Stimulated activated CD4-positive, alpha-beta T cell treated with anti-CD3 and anti-CD28 coated beads, Interleukin-4, amount 100 ng/mL, for 48 hours (primary cell): ENCODE measurements at regions not wholly inside any gene's neighbourhood (a gene's known extent, or its start where the extent isn't known, plus 50 kb on each side); places are given as distances from the start of the nearest gene placed in this dataset.
"Not testable (repeated sequence)": the region's sequence is repeated elsewhere in the genome, so short reads cannot be mapped to it uniquely, and the experiment has no call there.

ENCODE experiments used
- DNase-seq, 2 donors: peaks; one replicate each; pipeline ENCODE4 v3.0.0-alpha.2; 2020; ENCODE audit warnings: low read depth in 2 of 2

DNA sequence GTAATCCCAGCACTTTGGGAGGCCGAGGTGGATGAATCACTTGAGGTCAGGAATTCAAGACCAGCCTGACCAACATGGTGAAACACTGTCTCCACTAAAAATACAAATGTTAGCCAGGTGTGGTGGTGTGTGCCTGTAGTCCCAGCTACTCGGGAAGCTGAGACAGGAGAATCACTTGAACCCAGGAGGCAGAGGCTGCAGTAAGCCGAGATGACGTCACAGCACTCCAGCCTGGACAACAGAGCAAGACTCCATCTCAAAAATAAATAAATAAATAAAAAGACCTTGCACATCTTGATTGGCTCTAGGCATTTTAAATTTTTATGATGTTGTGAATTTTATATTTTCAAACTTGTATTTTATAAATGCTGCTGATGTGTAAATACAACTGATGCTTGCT, 141.7 kb downstream of the ARRDC3 start:
- not testable (repeated sequence) for DNase-seq

DNA sequence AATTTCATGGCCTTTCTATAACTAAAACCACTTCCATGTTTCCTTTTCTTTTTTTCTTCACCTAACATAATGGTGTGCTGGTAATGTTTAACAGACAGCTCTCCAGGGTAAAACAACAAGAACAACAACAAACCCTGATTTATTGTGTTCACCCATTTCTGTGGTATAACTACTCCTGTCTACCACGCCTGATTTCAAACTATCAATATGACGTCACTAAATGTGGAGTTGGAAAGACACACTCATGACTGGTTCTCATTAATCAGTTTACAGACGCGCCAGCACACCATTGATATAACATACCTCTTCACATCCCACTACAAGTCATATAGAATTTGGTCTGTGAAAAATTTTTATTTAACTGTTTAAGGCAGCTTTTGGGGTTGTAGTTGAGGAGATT, 142.9 kb downstream of the ARRDC3 start:
- DNase-seq = no peak

DNA sequence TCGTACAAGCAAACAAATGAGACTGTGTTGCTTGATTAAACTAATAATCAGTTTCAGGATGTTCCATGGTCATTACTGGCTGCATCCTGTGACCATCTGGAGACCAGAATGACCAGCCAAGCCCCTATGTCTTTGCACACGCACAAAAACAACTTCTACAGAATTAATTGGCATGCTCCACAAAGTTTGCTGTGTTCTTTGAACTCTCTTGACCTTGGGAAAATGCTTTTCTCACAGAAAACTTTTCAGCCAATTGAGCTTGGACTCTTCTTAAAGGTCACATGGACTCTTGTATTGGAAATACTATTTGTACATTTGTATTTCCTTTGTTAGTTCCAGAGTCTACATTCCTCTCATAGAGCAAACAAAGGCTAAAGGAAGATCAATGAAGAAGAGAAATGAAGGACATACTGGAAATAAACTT, 147.8 kb downstream of the ARRDC3 start:
- no peak for DNase-seq

DNA sequence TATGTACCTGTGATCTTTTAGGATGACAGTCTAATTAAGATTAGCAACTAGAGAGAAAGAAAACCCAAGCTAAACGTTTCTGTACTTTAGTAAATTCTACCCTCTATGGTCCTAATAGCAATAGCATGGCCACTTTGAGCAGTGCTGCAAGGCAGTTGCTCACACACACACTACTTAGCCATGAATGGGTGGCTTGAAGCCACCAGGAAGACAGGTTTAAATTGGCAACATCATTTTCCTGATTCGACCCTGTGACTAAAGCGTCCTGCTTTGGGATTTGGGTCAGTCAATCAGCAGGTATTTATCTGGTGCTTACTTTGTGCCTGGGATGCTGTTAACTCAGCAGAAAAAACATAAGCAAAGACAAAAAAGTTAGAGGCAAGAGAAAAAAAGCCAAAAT, 150.6 kb downstream of the ARRDC3 start:
- DNase-seq = no peak

DNA sequence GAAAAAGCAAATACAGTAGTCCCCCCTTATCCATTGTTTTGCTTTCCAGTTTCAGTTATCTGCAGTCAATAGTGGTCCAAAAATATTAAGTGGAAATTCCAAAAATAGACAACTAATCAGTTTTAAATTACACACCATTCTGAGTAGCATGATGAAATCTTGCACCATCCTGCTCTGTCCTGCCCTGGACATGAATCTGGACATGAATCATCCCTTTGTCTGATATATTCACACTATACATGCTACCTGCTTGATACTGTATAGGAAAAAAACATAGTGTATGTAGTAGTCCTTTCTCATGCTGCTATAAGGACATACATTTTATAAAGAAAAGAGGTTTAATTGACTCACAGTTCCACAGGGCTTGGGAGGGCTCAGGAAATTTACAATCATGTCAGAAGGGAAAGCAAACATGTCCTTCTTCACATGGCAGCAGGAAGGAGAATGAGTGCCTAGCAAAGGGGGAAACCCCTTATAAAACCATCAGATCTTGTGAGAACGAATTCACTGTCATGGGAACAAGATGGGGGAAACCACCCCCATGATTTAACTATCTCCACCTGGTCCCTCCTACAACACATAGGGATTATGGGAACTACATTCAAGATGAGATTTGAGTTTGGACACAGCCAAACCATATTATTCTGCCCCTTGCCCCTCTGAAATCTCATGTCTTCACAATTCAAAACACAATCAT, 153.9 kb downstream of the ARRDC3 start:
- no peak for DNase-seq

DNA sequence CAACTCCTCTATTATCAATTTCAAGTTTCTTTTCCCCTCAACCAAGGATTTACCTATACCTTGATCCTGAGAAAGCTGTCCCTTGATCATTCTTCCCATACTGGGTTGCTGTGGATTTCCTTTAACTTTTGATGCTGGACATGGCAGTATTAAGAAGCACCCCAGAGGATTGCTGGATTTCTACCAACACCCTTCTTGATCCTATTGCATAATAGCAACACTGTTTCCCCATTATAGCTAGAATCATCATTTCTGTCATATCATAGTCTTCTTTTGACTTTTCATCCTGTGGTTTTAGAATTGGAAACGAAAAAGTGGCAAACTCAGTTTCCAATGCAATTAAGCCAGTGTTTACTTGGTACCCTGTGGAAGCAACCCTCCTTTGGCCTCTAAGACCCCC, 154.9 kb downstream of the ARRDC3 start:
- no peak for DNase-seq

DNA sequence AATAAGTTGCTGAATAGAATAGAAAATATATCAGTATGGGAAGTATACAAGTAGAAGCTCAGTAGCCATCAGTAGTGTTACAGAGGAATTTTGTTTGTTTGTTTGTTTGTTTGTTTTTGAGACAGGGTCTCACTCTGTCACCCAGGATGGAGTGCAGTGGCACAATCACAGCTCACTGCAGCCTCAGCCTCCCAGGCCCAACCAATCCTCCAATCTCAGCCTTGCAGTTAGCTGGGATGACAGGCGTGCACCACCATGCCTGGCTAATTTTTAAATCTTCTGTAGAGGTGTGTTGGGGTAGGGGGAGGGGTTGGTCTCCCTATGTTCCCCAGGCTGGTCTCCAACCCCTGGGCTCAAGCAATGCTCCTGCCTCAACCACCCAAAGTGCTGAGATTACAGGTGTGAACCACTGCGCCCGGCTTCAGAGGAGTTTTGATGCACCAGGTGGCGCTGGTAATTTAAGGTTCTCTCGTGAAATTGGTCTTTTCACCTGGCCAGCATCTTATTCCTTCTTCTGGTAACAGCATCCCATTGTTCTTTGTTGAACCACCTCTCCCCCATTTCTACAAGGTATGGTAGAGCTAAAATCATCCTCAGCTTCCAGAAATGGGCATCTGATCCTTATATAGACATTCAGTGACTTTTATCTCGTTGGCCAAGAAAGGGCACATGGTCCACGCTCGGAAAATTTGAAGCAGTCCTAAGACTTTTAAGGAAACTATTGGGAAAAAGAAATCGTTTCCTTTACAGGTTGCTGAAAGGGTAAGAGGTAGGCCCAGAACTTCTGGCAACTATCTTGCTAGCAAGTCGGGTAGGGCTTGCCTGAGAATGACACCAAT, 157.1 kb downstream of the ARRDC3 start:
- DNase-seq = peak; percentile 40 to 46

DNA sequence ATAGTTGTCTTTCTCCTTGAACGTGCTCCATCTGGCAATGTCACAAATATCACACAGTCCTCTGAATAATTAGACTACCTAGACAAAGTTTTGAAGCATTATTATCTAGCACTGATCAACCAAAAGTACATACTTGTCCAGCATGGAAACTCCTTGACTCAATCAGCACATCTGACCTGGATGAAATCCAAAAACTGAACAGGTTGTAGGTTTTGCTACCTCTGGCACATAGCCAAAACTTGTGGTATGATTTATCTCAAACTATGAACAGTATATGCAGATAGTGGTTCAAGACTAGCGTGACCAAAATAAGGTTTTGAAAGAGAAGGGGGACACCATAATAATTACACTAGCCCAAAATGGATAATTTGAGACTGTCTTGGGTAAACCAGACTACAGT, 158.1 kb downstream of the ARRDC3 start:
- no peak for DNase-seq

DNA sequence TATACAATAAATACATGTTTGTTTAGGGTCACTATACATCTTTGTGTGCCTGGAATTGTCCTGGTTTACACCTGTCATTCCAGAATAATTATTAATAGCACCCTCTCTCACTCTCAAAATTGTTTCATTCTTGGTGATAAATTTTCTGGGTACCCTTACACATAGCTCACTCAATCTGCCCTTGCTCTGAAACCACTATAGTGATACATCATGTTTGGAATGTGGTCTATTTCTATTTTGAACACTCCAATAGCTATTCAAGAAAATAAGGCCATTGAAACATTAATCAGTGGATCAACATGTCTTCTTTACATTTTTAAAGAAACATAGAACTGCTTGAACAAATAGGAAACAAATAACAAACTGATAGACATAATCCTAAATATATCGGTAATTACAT, 158.7 kb downstream of the ARRDC3 start:
- DNase-seq = no peak

DNA sequence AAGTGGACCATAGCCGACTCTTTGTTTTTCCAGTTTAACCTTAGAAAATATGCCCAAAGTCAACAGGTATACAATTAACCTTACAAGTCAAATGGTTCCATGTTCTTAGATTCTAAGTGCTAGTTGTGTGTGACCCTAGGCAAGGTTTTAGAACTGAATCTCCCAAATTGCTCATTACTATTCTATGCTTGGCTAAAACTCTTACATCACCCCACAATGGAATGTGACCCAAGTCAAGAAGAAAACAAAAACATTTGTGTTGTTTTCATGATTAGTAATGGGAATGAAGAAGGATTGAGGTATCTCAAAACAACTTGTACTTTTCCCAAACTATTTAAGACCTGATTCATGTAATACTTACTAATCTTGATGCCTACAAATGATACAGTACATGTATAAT, 159.2 kb downstream of the ARRDC3 start:
- DNase-seq = no peak

DNA sequence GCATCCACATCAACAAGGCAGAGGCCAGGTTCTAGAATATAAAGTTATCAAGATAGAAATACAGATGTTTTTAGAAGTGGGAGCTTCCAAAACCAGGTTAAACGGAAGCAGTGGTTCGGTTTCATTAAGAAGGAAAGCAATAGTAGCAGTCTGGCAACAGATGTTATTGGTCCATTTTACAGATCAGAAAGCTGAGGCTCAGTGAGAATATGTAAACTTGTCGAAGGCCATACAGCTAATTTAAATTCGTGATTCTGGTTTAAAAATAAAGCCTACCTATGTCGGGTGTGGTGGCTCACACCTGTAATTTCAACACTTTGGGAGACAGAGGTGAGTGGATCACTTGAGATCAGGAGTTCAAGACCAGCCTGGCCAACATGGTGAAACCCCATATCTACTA, 160.6 kb downstream of the ARRDC3 start:
- DNase-seq = no peak

DNA sequence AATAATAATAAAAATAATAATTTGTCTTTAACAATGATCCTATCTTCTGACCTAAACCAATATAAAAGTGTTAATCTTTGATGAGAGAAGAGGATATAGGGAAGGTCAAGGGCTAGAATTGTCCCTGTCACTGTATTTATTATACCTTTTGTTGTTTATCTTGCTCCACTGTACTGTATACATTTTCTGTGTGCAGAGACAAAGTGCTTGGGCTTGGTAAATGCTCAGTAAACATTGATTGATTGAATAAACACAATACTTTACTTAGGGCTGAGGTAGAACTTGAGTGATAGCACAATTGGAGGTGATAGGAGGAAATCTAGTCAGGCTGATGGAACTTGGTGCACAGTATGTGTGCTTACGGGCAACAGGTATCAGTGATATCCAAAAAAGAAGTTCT, 161.2 kb downstream of the ARRDC3 start:
- no peak for DNase-seq

DNA sequence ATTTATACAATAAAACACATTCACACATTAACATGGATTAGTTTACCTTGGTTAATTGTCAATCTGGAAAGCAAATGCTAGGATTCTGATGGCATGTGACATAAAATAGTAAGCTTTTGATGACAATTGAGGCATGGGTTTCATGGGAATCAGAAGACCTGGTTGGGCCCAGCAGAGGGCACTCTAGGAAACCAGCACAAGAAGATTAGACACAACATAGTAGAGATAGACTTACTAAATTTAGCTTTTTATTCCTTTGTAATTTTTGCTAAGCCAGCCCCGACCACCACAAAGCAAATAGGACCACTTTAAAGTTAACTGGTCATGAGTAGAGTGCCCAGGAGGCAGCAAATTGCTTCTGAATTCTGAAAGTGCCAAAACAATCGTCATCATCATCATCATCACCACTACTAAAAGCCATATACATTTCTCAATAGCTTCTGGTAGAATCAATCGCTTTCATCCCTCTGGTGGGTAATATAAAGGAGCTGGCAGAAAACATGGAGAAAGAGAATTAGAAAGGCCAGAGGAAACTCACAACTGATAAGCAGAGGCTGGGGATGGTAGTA, 163.2 kb downstream of the ARRDC3 start:
- peak in 1 of 2 donors; percentile 12 for DNase-seq

DNA sequence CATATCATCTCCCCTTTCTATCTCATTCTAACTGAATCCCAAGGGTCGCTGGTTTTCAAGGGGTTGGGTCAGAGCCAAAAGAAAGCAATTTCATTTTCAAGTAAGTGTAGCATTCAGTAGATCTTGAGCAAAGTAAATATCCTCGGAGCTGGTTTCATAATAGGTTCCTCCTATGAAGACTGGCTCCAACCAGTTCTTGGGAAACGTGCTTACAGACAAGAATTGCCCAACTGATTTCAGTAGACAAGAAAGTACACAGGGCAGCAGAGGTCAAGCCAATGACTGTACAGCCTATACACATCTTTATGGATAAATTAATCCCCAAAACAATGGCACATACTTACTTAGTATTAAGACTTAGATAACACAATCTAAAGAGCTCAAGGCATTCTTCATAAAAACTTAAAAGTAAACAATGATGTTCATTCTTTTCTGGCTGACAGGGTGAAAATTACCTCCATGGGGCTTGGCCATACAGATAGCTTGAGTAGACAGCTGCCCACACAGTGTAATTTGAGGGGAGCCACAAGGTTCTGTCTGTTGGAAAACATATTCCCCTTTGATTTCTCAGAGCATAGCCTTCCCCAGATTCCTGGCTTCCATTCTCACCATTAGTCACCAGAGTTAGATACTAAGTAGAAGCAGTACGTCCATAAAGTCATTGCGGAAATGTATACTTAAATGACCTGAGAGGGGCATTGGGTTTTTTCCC, 163.9 kb downstream of the ARRDC3 start:
- DNase-seq = no peak

DNA sequence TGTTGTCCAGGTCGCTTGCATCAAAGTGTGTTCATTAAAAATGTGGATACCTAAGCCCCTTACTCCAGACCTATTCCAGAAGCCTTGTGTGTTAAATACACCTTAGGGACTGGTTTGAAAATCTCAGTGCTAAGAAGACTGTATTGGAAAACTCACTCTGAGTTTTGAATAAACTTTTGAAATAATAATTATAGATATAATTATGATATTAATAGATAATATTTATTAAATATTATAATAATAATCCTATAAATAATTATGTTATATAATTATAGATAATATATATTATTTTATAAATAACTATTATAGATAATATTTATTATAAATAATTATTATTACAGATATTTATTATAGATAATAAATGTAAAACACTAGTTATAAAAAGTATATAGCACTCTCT, 165.3 kb downstream of the ARRDC3 start:
- no peak for DNase-seq

DNA sequence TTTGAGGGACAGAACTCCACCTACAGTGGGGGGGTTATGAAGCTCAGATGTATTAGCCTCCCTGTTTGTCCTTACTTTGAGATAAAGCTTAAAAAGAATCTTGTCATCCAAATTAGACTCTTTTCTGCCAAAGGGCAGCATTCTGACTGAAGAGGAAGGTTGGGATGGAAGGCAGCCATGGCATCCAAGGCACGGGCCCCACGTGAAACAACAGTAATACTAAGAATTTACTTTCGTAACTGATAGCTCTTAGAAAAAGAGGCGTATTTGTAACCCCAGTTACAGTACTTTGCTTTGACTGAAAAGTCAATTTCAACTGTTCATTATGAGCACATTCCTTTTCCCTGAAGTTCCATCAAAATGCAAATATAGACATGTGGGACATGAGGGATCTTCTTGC, 168.5 kb downstream of the ARRDC3 start:
- no peak for DNase-seq
